PC-3 (cell line): ENCODE measurements at regions not wholly inside any gene's neighbourhood (a gene's known extent, or its start where the extent isn't known, plus 50 kb on each side); places are given as distances from the start of the nearest gene placed in this dataset.

Experiments used
- ATAC-seq: fragments of 200-7000 bp; cut with Tn5 transposase; 2 replicates; pipeline ENCODE4 v1.9.1; 2020; ENCODE audit warnings: mild to moderate bottlenecking, moderate library complexity
- BruUV-seq: library from RNA; stranded (reverse); fragments of 400-500 nt; replicated peaks from 2 replicates; lab custom pipeline; 2021; lab: Mats Ljungman, UMichigan
- CTCF ChIA-PET: fragments of 300-600 bp; sonication (Branson Sonifier 250); formaldehyde crosslinking; loops from one replicate; lab custom pipeline; 2022; ENCODE audit warnings: antibody characterized with exemption; lab: Charles Lee
- POLR2A ChIA-PET: fragments of 300-600 bp; sonication (Branson Sonifier 250); formaldehyde crosslinking; loops from one replicate; lab custom pipeline; 2022; ENCODE audit warnings: antibody characterized with exemption; ENCODE audit not compliant: unreplicated experiment; lab: Charles Lee
- DNase-seq: peaks from one replicate; pipeline ENCODE4 v3.0.0-alpha.2; 2015
- H2AFZ ChIP-seq: fragments of 300-600 bp; sonication (generic); 2 replicates; pipeline ENCODE4 v1.6.0; 2016; ENCODE audit warnings: antibody characterized with exemption, low read length
- H3F3A ChIP-seq: fragments of 300-600 bp; sonication (generic); one replicate; pipeline ENCODE4 v1.6.0; 2017; ENCODE audit warnings: antibody characterized with exemption, low read length, control low read depth, mild to moderate bottlenecking; ENCODE audit not compliant: unreplicated experiment
- H3K27ac ChIP-seq: fragments of 300-600 bp; sonication (generic); 2 replicates; pipeline ENCODE4 v1.5.1; 2016; ENCODE audit warnings: mild to moderate bottlenecking, low read length
- H3K27me3 ChIP-seq: fragments of 300-600 bp; sonication (generic); 2 replicates; pipeline ENCODE4 v1.6.1; 2016; ENCODE audit warnings: low read length, mixed read lengths
- H3K36me3 ChIP-seq: fragments of 300-600 bp; sonication (generic); 2 replicates; pipeline ENCODE4 v1.6.1; 2016; ENCODE audit warnings: low read depth, mixed run types, low read length, mixed read lengths
- H3K4me1 ChIP-seq: fragments of 300-600 bp; sonication (generic); 2 replicates; pipeline ENCODE4 v1.5.1; 2016; ENCODE audit warnings: low read length; ENCODE audit not compliant: insufficient read depth
- H3K4me2 ChIP-seq: fragments of 300-600 bp; sonication (generic); 2 replicates; pipeline ENCODE4 v1.6.0; 2016; ENCODE audit warnings: low read length
- H3K4me3 ChIP-seq: fragments of 300-600 bp; sonication (generic); 2 replicates; pipeline ENCODE4 v1.5.1; 2016; ENCODE audit warnings: mild to moderate bottlenecking, low read length, mixed read lengths
- H3K79me2 ChIP-seq: fragments of 300-600 bp; sonication (generic); 2 replicates; pipeline ENCODE4 v1.6.1; 2017; ENCODE audit warnings: low read length, mixed read lengths
- H3K9ac ChIP-seq: fragments of 300-600 bp; sonication (generic); 2 replicates; pipeline ENCODE4 v1.6.0; 2016; ENCODE audit warnings: mild to moderate bottlenecking, low read length
- H3K9me2 ChIP-seq: fragments of 300-600 bp; sonication (generic); replicated peaks from 2 replicates; pipeline ENCODE4 v1.6.1; 2016; ENCODE audit warnings: mixed run types, low read length, mixed read lengths
- H3K9me3 ChIP-seq: fragments of 300-600 bp; sonication (generic); 2 replicates; pipeline ENCODE4 v1.6.1; 2016; ENCODE audit warnings: low read length, mixed read lengths
- H4K20me1 ChIP-seq: fragments of 300-600 bp; sonication (generic); 2 replicates; pipeline ENCODE4 v1.6.1; 2016; ENCODE audit warnings: low read length, mixed read lengths
- EZH2 ChIP-seq: fragments of 300-600 bp; sonication (generic); IDR thresholded peaks from one replicate; pipeline ENCODE4 v1.6.1; 2017; ENCODE audit warnings: antibody characterized with exemption, mild to moderate bottlenecking, low read length; ENCODE audit not compliant: unreplicated experiment
- EZH2phosphoT487 ChIP-seq: fragments of 300-600 bp; sonication (generic); IDR thresholded peaks from 2 replicates; pipeline ENCODE4 v1.6.1; 2018; ENCODE audit warnings: mild to moderate bottlenecking, antibody characterized with exemption, low read length, borderline replicate concordance
- intact Hi-C: fragments of 100-400 bp; cut with micrococcal nuclease; formaldehyde crosslinking; loops from 2 replicates; pipeline ENCODE4 v1.9.0; 2023
- TF ChIP-seq, protein P1 (sequence below): fragments of 300-600 bp; sonication (generic); conservative IDR thresholded peaks from 2 replicates; pipeline ENCODE4 v1.5.1; 2017; ENCODE audit warnings: antibody characterized with exemption, low read depth, mild to moderate bottlenecking, low read length

DNA sequence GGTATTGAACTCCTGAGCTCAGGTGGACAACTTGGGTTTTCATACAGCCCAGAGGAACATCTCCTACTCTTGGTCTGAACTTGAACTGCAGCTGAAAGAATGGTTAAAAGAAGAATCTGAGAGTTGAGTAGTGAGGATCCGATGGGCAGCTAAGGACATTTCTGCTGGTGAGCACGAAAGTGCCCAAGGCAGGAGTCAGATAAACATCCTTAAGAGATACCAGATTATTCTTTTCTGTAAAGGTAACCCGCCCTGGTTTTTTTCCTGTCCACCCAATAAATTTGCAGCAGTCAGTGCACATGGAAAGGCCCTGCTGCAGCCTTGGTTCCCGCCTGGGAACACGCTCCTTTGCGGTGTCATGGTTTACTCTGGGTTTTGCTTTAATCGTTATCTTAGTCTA lies 78.4 kb upstream of the ARHGEF7 start:
- Histone ChIP-seq H3F3A (no peaks in the 10 kb centered on the region), H3K4me1 (peaks cover 10% of the 10 kb centered on the region), H3K4me3 (no peak overlapping the region), H3K9me2 (no peaks in the 10 kb centered on the region), H3K27ac (no peak overlapping the region), H3K27me3 (no peaks in the 10 kb centered on the region), H2AFZ (no peak overlapping the region), H3K9me3 (no peaks in the 10 kb centered on the region), H3K4me2 (no peak overlapping the region), H3K36me3 (no peaks in the 10 kb centered on the region), H3K79me2 (no peaks in the 10 kb centered on the region), H4K20me1 (no peaks in the 10 kb centered on the region), H3K9ac (no peak overlapping the region)
- TF ChIP-seq EZH2phosphoT487, result no peak
- TF ChIP-seq, protein P1, sequence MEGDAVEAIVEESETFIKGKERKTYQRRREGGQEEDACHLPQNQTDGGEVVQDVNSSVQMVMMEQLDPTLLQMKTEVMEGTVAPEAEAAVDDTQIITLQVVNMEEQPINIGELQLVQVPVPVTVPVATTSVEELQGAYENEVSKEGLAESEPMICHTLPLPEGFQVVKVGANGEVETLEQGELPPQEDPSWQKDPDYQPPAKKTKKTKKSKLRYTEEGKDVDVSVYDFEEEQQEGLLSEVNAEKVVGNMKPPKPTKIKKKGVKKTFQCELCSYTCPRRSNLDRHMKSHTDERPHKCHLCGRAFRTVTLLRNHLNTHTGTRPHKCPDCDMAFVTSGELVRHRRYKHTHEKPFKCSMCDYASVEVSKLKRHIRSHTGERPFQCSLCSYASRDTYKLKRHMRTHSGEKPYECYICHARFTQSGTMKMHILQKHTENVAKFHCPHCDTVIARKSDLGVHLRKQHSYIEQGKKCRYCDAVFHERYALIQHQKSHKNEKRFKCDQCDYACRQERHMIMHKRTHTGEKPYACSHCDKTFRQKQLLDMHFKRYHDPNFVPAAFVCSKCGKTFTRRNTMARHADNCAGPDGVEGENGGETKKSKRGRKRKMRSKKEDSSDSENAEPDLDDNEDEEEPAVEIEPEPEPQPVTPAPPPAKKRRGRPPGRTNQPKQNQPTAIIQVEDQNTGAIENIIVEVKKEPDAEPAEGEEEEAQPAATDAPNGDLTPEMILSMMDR, result no peak
- TF ChIP-seq EZH2, result no peak
- ChIA-PET CTCF (no interaction called here), POLR2A (no interaction called here)
- DNase-seq (no peak), ATAC-seq (no peak)
- no TSS peak for BruUV-seq
- intact Hi-C loops, result loop anchor here (5.0 kb wide), 1 partner anchor 119 kb away; the partner anchor contains the start of gene ANKRD10

DNA sequence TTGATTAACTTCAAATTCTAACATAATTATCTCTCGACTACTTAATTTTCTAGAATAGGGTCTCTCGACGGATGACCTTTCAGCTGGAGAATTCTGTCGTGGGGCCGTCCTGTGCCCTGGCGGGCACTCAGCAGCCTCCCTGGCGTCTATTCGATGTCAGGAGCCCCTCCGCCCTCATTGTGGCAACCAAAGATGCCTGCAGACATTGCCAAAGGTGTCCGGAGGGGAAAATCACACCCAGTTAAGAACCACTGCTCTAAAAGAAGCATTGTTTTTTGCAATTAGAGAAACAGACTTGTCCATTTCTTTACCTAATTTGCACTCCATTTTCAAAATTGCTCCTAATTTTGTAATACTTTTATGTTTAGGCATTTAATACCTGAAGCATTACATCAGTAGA lies 79.2 kb upstream of the ARHGEF7 start:
- H3K4me2 ChIP-seq, result no peak overlapping the region
- BruUV-seq, result no TSS peak
- no peak for DNase-seq
- H3K9me3 ChIP-seq, result no peaks in the 10 kb centered on the region
- no peak for TF ChIP-seq EZH2phosphoT487
- TF ChIP-seq, protein P1, result no peak
- TF ChIP-seq EZH2, result no peak
- POLR2A ChIA-PET, result no interaction called here
- intact Hi-C loops, result loop anchor here (5.0 kb wide), 1 partner anchor 119 kb away; the partner anchor contains the start of gene ANKRD10
- ATAC-seq, result no peak
- peaks cover 18% of the 10 kb centered on the region for H3K4me1 ChIP-seq
- H3K27ac ChIP-seq, result no peak overlapping the region
- no peaks in the 10 kb centered on the region for H4K20me1 ChIP-seq
- no peak overlapping the region for H3K4me3 ChIP-seq
- no peaks in the 10 kb centered on the region for H3F3A ChIP-seq
- no peaks in the 10 kb centered on the region for H3K79me2 ChIP-seq
- no peaks in the 10 kb centered on the region for H3K9me2 ChIP-seq
- no peaks in the 10 kb centered on the region for H3K36me3 ChIP-seq
- CTCF ChIA-PET, result no interaction called here
- H3K27me3 ChIP-seq, result no peaks in the 10 kb centered on the region
- H3K9ac ChIP-seq, result no peak overlapping the region
- no peak overlapping the region for H2AFZ ChIP-seq

DNA sequence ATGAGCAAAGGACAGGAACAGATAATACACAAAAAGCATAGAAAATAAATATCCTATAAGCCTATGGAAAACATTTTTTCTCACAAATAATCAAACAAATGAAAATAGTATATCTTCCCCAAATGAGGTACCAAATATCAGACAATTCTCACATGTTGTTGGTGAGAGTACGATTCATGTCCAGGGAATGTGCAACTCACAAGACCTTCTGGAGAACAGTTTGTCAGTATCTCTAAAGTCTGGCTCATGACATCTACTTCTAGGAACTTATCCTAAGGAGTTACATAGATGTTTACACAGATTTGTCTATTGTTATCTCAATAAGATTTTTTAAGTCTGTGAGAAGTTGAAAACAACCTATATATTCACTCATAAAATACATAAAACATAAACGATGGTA lies 80.3 kb upstream of the ARHGEF7 start:
- intact Hi-C loops, result loop anchor here (5.0 kb wide), 1 partner anchor 118 kb away; the partner anchor contains the start of gene ANKRD10

More for the DNA sequence above, 80.3 kb upstream of the ARHGEF7 start:
- no peaks in the 10 kb centered on the region for H3F3A ChIP-seq
- H2AFZ ChIP-seq, result no peak overlapping the region
- H3K4me3 ChIP-seq, result no peak overlapping the region
- H4K20me1 ChIP-seq, result no peaks in the 10 kb centered on the region
- CTCF ChIA-PET, result no interaction called here
- no peak overlapping the region for H3K4me2 ChIP-seq
- H3K79me2 ChIP-seq, result no peaks in the 10 kb centered on the region
- POLR2A ChIA-PET, result no interaction called here
- no peak overlapping the region for H3K27ac ChIP-seq
- peaks cover 18% of the 10 kb centered on the region for H3K4me1 ChIP-seq
- no peaks in the 10 kb centered on the region for H3K9me3 ChIP-seq
- no peaks in the 10 kb centered on the region for H3K36me3 ChIP-seq
- no peak for DNase-seq
- no TSS peak for BruUV-seq
- H3K9ac ChIP-seq, result no peak overlapping the region
- H3K27me3 ChIP-seq, result no peaks in the 10 kb centered on the region
- TF ChIP-seq, protein P1, result no peak
- TF ChIP-seq EZH2phosphoT487 (no peak), EZH2 (no peak)
- no peak for ATAC-seq
- H3K9me2 ChIP-seq, result no peaks in the 10 kb centered on the region
